ENCODE measurements at regions not wholly inside any gene's neighbourhood (a gene's known extent, or its start where the extent isn't known, plus 50 kb on each side); places are given as distances from the start of the nearest gene placed in this dataset.

DNA sequence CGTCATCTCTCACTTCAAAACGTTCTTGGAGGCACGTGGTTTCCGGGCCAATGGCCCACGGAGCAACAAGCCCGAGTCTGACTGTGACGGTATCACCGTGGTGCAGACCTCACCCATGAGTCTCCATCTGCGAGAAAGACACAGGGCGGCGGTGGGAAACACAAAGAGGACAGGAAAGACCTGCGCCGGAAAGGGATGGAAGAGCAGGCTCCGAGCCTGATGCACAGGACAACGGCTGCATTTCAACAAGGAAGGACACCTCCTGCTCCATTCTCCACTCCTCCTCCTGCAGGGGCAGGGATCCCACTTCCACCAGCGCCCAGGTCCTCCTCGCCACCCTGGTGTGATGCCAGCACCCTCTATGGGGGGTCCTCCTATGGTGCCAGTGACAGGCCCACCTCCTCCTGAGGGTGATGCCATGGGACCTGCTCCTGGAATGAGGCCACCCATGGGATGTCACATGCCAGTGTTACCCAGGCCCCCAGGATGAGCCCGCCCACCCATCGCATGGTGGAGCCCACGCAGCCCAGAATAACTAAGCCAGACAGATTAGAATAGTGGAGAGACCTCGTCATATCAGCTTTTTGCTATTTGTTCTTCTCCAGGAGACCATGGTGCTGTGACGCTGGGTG is 73.0 kb upstream of the PCSK6 start:
- H3K4me3 Mint-ChIP-seq = no peak overlapping the region
- Histone ChIP-seq H3F3A (replicated peaks; ENCODE audit: low read depth) (no peaks in the 10 kb centered on the region), H3K27ac (ENCODE audit: low read depth) (no peak overlapping the region), H3K4me3 (no peak overlapping the region), H3K27me3 (ENCODE audit: insufficient read depth) (no peaks in the 10 kb centered on the region), H2AFZ (no peak overlapping the region), H3K36me3 (ENCODE audit: insufficient read depth) (no peaks in the 10 kb centered on the region), H3K9me2 (ENCODE audit: insufficient read depth) (0 out of 2 replicates have a peak, but pooled peaks cover 5% of the 10 kb centered on the region), H4K20me1 (replicated peaks; ENCODE audit: insufficient read depth) (no peaks in the 10 kb centered on the region), H3K4me2 (no peak overlapping the region), H3K79me2 (replicated peaks; ENCODE audit: insufficient read depth) (no peaks in the 10 kb centered on the region), H3K4me1 (ENCODE audit: insufficient read depth) (no peaks in the 10 kb centered on the region)
- peaks cover 3% of the 10 kb centered on the region; the same call in 1 of the 3 replicates for H3K9me3 Mint-ChIP-seq
- TF ChIP-seq CREB1 (CRISPR knock-in tag; IDR thresholded peaks at IDR 0.05; ENCODE audit: low read depth) (no peak), ZNF331 (CRISPR knock-in tag; IDR thresholded peaks at IDR 0.05; ENCODE audit: low read depth) (no peak), CTCF (conservative IDR thresholded peaks at IDR 0.05; ENCODE audit: low read depth in 2 of 2) (no peak), NANOG (IDR thresholded peaks at IDR 0.05; ENCODE audit: borderline replicate concordance) (no peak), JUNB (IDR thresholded peaks at IDR 0.05; ENCODE audit: unreplicated experiment) (no peak)
- TF ChIP-seq, protein P1, sequence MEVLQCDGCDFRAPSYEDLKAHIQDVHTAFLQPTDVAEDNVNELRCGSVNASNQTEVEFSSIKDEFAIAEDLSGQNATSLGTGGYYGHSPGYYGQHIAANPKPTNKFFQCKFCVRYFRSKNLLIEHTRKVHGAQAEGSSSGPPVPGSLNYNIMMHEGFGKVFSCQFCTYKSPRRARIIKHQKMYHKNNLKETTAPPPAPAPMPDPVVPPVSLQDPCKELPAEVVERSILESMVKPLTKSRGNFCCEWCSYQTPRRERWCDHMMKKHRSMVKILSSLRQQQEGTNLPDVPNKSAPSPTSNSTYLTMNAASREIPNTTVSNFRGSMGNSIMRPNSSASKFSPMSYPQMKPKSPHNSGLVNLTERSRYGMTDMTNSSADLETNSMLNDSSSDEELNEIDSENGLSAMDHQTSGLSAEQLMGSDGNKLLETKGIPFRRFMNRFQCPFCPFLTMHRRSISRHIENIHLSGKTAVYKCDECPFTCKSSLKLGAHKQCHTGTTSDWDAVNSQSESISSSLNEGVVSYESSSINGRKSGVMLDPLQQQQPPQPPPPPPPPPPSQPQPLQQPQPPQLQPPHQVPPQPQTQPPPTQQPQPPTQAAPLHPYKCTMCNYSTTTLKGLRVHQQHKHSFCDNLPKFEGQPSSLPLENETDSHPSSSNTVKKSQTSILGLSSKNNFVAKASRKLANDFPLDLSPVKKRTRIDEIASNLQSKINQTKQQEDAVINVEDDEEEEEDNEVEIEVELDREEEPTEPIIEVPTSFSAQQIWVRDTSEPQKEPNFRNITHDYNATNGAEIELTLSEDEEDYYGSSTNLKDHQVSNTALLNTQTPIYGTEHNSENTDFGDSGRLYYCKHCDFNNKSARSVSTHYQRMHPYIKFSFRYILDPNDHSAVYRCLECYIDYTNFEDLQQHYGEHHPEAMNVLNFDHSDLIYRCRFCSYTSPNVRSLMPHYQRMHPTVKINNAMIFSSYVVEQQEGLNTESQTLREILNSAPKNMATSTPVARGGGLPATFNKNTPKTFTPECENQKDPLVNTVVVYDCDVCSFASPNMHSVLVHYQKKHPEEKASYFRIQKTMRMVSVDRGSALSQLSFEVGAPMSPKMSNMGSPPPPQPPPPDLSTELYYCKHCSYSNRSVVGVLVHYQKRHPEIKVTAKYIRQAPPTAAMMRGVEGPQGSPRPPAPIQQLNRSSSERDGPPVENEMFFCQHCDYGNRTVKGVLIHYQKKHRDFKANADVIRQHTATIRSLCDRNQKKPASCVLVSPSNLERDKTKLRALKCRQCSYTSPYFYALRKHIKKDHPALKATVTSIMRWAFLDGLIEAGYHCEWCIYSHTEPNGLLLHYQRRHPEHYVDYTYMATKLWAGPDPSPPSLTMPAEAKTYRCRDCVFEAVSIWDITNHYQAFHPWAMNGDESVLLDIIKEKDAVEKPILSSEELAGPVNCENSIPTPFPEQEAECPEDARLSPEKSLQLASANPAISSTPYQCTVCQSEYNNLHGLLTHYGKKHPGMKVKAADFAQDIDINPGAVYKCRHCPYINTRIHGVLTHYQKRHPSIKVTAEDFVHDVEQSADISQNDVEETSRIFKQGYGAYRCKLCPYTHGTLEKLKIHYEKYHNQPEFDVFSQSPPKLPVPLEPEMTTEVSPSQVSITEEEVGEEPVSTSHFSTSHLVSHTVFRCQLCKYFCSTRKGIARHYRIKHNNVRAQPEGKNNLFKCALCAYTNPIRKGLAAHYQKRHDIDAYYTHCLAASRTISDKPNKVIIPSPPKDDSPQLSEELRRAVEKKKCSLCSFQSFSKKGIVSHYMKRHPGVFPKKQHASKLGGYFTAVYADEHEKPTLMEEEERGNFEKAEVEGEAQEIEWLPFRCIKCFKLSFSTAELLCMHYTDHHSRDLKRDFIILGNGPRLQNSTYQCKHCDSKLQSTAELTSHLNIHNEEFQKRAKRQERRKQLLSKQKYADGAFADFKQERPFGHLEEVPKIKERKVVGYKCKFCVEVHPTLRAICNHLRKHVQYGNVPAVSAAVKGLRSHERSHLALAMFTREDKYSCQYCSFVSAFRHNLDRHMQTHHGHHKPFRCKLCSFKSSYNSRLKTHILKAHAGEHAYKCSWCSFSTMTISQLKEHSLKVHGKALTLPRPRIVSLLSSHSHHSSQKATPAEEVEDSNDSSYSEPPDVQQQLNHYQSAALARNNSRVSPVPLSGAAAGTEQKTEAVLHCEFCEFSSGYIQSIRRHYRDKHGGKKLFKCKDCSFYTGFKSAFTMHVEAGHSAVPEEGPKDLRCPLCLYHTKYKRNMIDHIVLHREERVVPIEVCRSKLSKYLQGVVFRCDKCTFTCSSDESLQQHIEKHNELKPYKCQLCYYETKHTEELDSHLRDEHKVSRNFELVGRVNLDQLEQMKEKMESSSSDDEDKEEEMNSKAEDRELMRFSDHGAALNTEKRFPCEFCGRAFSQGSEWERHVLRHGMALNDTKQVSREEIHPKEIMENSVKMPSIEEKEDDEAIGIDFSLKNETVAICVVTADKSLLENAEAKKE (CRISPR knock-in tag; IDR thresholded peaks at IDR 0.05) = no peak
- TF ChIP-seq, protein P2, sequence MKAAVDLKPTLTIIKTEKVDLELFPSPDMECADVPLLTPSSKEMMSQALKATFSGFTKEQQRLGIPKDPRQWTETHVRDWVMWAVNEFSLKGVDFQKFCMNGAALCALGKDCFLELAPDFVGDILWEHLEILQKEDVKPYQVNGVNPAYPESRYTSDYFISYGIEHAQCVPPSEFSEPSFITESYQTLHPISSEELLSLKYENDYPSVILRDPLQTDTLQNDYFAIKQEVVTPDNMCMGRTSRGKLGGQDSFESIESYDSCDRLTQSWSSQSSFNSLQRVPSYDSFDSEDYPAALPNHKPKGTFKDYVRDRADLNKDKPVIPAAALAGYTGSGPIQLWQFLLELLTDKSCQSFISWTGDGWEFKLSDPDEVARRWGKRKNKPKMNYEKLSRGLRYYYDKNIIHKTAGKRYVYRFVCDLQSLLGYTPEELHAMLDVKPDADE (IDR thresholded peaks at IDR 0.05) = no peak
- DNase-seq (ENCODE audit: low spot score) = no peak
- H3K27ac Mint-ChIP-seq = no peak overlapping the region
- H3K4me1 Mint-ChIP-seq = no peaks in the 10 kb centered on the region
- peaks cover 6% of the 10 kb centered on the region for H3K27me3 Mint-ChIP-seq (ENCODE audit: insufficient read depth, low read depth, poor library complexity)
- ATAC-seq = no peak
- H3K36me3 Mint-ChIP-seq (ENCODE audit: low read depth) = no peaks in the 10 kb centered on the region

Data from GM23338 (cell line).